ENCODE measurements at regions not wholly inside any gene's neighbourhood (a gene's known extent, or its start where the extent isn't known, plus 50 kb on each side); places are given as distances from the start of the nearest gene placed in this dataset.

DNA sequence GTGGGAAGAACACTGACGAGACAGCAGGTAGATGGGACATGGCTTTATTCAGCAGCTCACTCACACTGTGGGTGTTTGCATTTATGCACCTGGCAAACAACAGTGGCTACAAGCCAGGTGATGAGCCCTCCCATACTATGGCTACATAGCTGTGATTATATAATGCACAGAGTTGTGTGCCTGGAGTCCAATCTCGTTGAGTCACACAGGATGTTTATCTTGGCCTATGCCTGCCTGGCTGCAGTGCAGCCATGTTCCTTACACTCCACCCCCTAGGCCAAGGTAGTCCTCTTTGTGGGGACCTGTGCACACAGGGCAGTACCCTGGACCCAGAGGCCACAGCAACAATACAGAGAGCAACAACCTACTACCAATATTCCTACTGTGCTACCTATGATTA lies 1643.8 kb downstream of the MRPL39 start (continued):
- TF ChIP-seq, protein P1, sequence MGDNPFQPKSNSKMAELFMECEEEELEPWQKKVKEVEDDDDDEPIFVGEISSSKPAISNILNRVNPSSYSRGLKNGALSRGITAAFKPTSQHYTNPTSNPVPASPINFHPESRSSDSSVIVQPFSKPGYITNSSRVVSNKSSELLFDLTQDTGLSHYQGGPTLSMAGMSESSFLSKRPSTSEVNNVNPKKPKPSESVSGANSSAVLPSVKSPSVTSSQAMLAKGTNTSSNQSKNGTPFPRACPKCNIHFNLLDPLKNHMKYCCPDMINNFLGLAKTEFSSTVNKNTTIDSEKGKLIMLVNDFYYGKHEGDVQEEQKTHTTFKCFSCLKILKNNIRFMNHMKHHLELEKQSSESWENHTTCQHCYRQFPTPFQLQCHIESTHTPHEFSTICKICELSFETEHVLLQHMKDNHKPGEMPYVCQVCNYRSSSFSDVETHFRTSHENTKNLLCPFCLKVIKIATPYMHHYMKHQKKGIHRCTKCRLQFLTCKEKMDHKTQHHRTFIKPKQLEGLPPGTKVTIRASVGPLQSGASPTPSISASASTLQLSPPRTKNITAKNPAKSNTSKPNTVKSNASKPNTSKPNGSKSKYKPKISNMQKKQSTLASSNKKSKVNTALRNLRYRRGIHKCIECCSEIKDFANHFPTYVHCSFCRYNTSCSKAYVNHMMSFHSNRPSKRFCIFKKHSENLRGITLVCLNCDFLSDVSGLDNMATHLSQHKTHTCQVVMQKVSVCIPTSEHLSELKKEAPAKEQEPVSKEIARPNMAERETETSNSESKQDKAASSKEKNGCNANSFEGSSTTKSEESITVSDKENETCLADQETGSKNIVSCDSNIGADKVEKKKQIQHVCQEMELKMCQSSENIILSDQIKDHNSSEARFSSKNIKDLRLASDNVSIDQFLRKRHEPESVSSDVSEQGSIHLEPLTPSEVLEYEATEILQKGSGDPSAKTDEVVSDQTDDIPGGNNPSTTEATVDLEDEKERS (tag by site-specific recombination; IDR thresholded peaks at IDR 0.05), result no peak
- no peak for TF ChIP-seq ZNF629 (tag by site-specific recombination; IDR thresholded peaks at IDR 0.05)
- TF ChIP-seq ZNF404 (tag by site-specific recombination; IDR thresholded peaks at IDR 0.05), result no peak
- no peak for TF ChIP-seq ZNF114 (tag by site-specific recombination; IDR thresholded peaks at IDR 0.05)
- no peak for TF ChIP-seq ZNF548 (tag by site-specific recombination; IDR thresholded peaks at IDR 0.05)
- no peak for TF ChIP-seq ZNF660 (tag by site-specific recombination; IDR thresholded peaks at IDR 0.05)
- no peak for TF ChIP-seq ZNF174 (tag by site-specific recombination; IDR thresholded peaks at IDR 0.05)
- TF ChIP-seq, protein P2, sequence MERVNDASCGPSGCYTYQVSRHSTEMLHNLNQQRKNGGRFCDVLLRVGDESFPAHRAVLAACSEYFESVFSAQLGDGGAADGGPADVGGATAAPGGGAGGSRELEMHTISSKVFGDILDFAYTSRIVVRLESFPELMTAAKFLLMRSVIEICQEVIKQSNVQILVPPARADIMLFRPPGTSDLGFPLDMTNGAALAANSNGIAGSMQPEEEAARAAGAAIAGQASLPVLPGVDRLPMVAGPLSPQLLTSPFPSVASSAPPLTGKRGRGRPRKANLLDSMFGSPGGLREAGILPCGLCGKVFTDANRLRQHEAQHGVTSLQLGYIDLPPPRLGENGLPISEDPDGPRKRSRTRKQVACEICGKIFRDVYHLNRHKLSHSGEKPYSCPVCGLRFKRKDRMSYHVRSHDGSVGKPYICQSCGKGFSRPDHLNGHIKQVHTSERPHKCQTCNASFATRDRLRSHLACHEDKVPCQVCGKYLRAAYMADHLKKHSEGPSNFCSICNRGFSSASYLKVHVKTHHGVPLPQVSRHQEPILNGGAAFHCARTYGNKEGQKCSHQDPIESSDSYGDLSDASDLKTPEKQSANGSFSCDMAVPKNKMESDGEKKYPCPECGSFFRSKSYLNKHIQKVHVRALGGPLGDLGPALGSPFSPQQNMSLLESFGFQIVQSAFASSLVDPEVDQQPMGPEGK (tag by site-specific recombination; IDR thresholded peaks at IDR 0.05), result no peak
- no peak for TF ChIP-seq SETDB1 (IDR thresholded peaks at IDR 0.05; ENCODE audit: insufficient read length, low read length)

DNA sequence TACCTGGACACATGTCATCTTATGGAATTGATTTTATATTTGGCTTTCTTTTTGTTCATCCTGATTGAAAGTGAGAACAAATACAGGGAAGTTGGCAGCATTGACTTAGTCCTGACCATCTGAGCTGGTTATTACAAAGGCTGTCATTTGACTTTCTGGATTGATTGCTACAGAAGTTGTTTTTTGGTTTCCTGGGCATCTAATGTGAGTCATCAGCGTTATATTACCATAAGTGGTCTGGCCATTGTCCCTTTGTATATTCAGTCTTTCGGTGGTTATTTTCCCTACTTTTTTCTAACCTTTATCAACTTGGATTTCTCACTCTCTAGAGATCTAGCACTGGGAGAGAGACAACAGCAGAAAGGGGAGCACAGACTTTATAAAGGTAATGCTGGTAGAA lies 1646.5 kb downstream of the MRPL39 start:
- Histone ChIP-seq H3K4me1 (ENCODE audit: control insufficient read depth, insufficient read depth, low read length) (no peaks in the 10 kb centered on the region), H3K4me3 (ENCODE audit: low read depth, low read length) (no peak overlapping the region), H3K36me3 (ENCODE audit: control insufficient read depth in 2 of 2, insufficient read depth in 1 of 2, low read length in 2 of 2) (no peaks in the 10 kb centered on the region), H3K27ac (ENCODE audit: extremely low read depth, low read depth, low read length) (no peak overlapping the region), H3K9me3 (ENCODE audit: control insufficient read depth, insufficient read depth, low read depth, low read length) (no peaks in the 10 kb centered on the region)
- ChIA-PET CTCF (interaction anchor here (0.9 kb wide), 1 partner anchor 8 kb away, joined by 4 read pairs; no protein-coding TSS in a partner anchor), POLR2A (no interaction called here)
- no peak for TF ChIP-seq GLIS2 (tag by site-specific recombination; IDR thresholded peaks at IDR 0.05)

DNA sequence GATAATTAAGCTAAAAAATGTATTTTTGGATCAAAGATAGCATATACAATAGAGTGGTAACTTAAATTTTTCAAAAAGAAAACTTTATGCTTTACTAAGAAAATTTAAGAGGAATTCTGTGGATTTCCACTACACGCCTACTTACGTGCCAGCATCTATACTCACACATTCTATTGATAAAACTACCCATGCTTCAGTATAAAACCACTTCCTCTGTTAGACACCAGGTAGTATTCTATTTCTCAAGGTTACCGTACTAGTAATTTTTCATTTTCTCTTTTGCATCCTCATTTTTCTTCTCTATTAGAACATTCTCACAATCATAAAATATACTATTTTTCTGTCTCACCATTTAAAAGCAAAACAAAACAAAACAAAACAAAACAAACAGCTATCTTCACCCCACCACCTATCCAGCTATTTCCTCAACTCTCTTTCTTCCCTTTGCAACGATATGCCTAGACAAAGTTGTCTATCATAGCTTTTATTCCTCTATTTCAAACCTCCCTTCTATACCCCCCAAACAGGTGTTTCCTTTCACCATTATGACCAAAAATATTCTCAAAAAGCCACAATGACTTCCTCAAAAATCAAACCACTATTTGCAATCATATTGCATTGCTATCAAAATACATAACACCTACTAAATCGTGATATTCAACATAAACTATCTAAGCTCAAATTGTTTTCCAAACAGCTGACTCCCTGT lies 1652.0 kb downstream of the MRPL39 start:
- no peaks in the 10 kb centered on the region; the same call in 1 of the 2 replicates for H3K9me3 ChIP-seq (ENCODE audit: control insufficient read depth, insufficient read depth, low read depth, low read length)
- no peak overlapping the region for H3K4me3 ChIP-seq (ENCODE audit: low read depth, low read length)
- POLR2A ChIA-PET, result no interaction called here
- H3K36me3 ChIP-seq (ENCODE audit: control insufficient read depth in 2 of 2, insufficient read depth in 1 of 2, low read length in 2 of 2), result no peaks in the 10 kb centered on the region
- no peaks in the 10 kb centered on the region for H3K4me1 ChIP-seq (ENCODE audit: control insufficient read depth, insufficient read depth, low read length)
- no peak overlapping the region for H3K27ac ChIP-seq (ENCODE audit: extremely low read depth, low read depth, low read length)
- TF ChIP-seq GFI1B (tag by site-specific recombination; IDR thresholded peaks at IDR 0.05), result no peak
- TF ChIP-seq ZNF157 (tag by site-specific recombination; IDR thresholded peaks at IDR 0.05), result no peak
- no peak for TF ChIP-seq KLF9 (tag by site-specific recombination; IDR thresholded peaks at IDR 0.05; ENCODE audit: low read depth)
- TF ChIP-seq, protein P1 (tag by site-specific recombination; IDR thresholded peaks at IDR 0.05), result no peak
- no peak for TF ChIP-seq HOXA7 (CRISPR knock-in tag; IDR thresholded peaks at IDR 0.05; ENCODE audit: borderline replicate concordance)
- TF ChIP-seq, protein P3, sequence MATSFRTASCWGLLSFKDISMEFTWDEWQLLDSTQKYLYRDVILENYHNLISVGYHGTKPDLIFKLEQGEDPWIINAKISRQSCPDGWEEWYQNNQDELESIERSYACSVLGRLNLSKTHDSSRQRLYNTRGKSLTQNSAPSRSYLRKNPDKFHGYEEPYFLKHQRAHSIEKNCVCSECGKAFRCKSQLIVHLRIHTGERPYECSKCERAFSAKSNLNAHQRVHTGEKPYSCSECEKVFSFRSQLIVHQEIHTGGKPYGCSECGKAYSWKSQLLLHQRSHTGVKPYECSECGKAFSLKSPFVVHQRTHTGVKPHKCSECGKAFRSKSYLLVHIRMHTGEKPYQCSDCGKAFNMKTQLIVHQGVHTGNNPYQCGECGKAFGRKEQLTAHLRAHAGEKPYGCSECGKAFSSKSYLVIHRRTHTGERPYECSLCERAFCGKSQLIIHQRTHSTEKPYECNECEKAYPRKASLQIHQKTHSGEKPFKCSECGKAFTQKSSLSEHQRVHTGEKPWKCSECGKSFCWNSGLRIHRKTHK (tag by site-specific recombination; IDR thresholded peaks at IDR 0.05), result no peak
- no peak for TF ChIP-seq ZNF433 (tag by site-specific recombination; IDR thresholded peaks at IDR 0.05; ENCODE audit: low read depth)
- TF ChIP-seq, protein P4, sequence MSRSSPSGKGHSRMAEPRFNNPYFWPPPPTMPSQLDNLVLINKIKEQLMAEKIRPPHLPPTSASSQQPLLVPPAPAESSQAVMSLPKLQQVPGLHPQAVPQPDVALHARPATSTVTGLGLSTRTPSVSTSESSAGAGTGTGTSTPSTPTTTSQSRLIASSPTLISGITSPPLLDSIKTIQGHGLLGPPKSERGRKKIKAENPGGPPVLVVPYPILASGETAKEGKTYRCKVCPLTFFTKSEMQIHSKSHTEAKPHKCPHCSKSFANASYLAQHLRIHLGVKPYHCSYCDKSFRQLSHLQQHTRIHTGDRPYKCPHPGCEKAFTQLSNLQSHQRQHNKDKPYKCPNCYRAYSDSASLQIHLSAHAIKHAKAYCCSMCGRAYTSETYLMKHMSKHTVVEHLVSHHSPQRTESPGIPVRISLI (tag by site-specific recombination; IDR thresholded peaks at IDR 0.05), result no peak
- TF ChIP-seq, protein P5, sequence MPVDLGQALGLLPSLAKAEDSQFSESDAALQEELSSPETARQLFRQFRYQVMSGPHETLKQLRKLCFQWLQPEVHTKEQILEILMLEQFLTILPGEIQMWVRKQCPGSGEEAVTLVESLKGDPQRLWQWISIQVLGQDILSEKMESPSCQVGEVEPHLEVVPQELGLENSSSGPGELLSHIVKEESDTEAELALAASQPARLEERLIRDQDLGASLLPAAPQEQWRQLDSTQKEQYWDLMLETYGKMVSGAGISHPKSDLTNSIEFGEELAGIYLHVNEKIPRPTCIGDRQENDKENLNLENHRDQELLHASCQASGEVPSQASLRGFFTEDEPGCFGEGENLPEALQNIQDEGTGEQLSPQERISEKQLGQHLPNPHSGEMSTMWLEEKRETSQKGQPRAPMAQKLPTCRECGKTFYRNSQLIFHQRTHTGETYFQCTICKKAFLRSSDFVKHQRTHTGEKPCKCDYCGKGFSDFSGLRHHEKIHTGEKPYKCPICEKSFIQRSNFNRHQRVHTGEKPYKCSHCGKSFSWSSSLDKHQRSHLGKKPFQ (tag by site-specific recombination; IDR thresholded peaks at IDR 0.05), result no peak
- TF ChIP-seq ZNF394 (tag by site-specific recombination; IDR thresholded peaks at IDR 0.05; ENCODE audit: borderline replicate concordance), result no peak
- CTCF ChIA-PET, result interaction anchor here (0.6 kb wide), 1 partner anchor 90 kb away, joined by 4 read pairs; no protein-coding TSS in a partner anchor

Measured in HEK293 (cell line).